Peyer's patch (tissue), 4 donors: ENCODE measurements at regions not wholly inside any gene's neighbourhood (a gene's known extent, or its start where the extent isn't known, plus 50 kb on each side); places are given as distances from the start of the nearest gene placed in this dataset.

Experiments used
- DNase-seq, 3 donors: peaks; one replicate each; pipeline ENCODE4 v3.0.0-alpha.2; 2017 to 2019
- H3K27ac ChIP-seq, 4 donors: fragments of 200-600 bp; sonication (generic); one replicate each; pipeline ENCODE4 v1.5.1; 2016 to 2019
- H3K27me3 ChIP-seq, 2 donors: fragments of 200-600 bp; sonication (generic); one replicate each; pipeline ENCODE4 v1.5.1; 2019
- H3K36me3 ChIP-seq, 3 donors: fragments of 200-600 bp; sonication (generic); one replicate each; pipeline ENCODE4 v1.5.1; 2016 to 2019
- H3K4me1 ChIP-seq, 4 donors: fragments of 200-600 bp; sonication (generic); one replicate each; pipeline ENCODE4 v1.5.1; 2016 to 2019
- H3K4me3 ChIP-seq, 4 donors: fragments of 200-600 bp; sonication (generic); 1 replicate in 3 of 4; 2 replicates in 1 of 4; pipeline ENCODE4 v1.5.1; 2016 to 2019; ENCODE audit warnings: mild to moderate bottlenecking in 1 of 4
- H3K9me3 ChIP-seq, 4 donors: fragments of 200-600 bp; sonication (generic); one replicate each; pipeline ENCODE4 v1.5.1; 2016 to 2019; ENCODE audit warnings: mild to moderate bottlenecking in 1 of 4
- CTCF ChIP-seq, 6 experiments: fragments of 450-650 bp in 4 of 6; fragments of 200-600 bp in 2 of 6; sonication (generic) in 1 of 6; IDR thresholded peaks; one replicate each; pipeline ENCODE4 v1.5.1; 2017 to 2019; ENCODE audit warnings: antibody characterized with exemption in 6 of 6, mild to moderate bottlenecking in 3 of 6, moderate library complexity in 1 of 6
- POLR2A ChIP-seq, 2 donors: fragments of 450-650 bp; IDR thresholded peaks; one replicate each; pipeline ENCODE4 v1.5.1; 2017; ENCODE audit warnings: antibody characterized with exemption in 2 of 2, mild to moderate bottlenecking in 2 of 2, moderate library complexity in 2 of 2

GRCh38 chr21:33133892-33134291 lies 64.0 kb downstream of the OLIG1 start:
- TF ChIP-seq POLR2A (IDR thresholded peaks at IDR 0.05), result no peak
- no peak for TF ChIP-seq CTCF (IDR thresholded peaks at IDR 0.05)
- H3K9me3 ChIP-seq, result no peaks in the 10 kb centered on the region
- no peak for DNase-seq
- H3K27ac ChIP-seq, result no peak overlapping the region
- H3K36me3 ChIP-seq, result no peaks in the 10 kb centered on the region
- no peaks in the 10 kb centered on the region for H3K27me3 ChIP-seq
- H3K4me1 ChIP-seq, result no peaks in the 10 kb centered on the region
- H3K4me3 ChIP-seq, result no peak overlapping the region

- no peak for DNase-seq
- H3K36me3 ChIP-seq, result no peaks in the 10 kb centered on the region
- no peak overlapping the region for H3K27ac ChIP-seq
- no peak overlapping the region for H3K4me3 ChIP-seq
- no peaks in the 10 kb centered on the region for H3K27me3 ChIP-seq
- no peaks in the 10 kb centered on the region for H3K9me3 ChIP-seq
- no peaks in the 10 kb centered on the region for H3K4me1 ChIP-seq
- TF ChIP-seq POLR2A (IDR thresholded peaks at IDR 0.05) (no peak), CTCF (IDR thresholded peaks at IDR 0.05) (no peak)
Observed at GRCh38 chr21:33135925-33136324, 66.0 kb downstream of the OLIG1 start.

GRCh38 chr21:33136847-33137502 lies 67.0 kb downstream of the OLIG1 start:
- no peaks in the 10 kb centered on the region for H3K4me1 ChIP-seq
- H3K4me3 ChIP-seq, result no peak overlapping the region
- H3K27ac ChIP-seq, result no peak overlapping the region
- no peaks in the 10 kb centered on the region for H3K27me3 ChIP-seq
- TF ChIP-seq POLR2A (IDR thresholded peaks at IDR 0.05), result no peak
- no peak for TF ChIP-seq CTCF (IDR thresholded peaks at IDR 0.05)
- no peaks in the 10 kb centered on the region for H3K36me3 ChIP-seq
- H3K9me3 ChIP-seq, result no peaks in the 10 kb centered on the region
- DNase-seq, result no peak

GRCh38 chr21:33139084-33139483 lies 69.1 kb downstream of the OLIG1 start:
- Histone ChIP-seq H3K27ac (no peak overlapping the region), H3K4me3 (no peak overlapping the region), H3K9me3 (no peaks in the 10 kb centered on the region), H3K4me1 (no peaks in the 10 kb centered on the region), H3K36me3 (no peaks in the 10 kb centered on the region), H3K27me3 (no peaks in the 10 kb centered on the region)
- TF ChIP-seq CTCF (IDR thresholded peaks at IDR 0.05), result no peak
- no peak for TF ChIP-seq POLR2A (IDR thresholded peaks at IDR 0.05)
- DNase-seq, result no peak

GRCh38 chr21:33140288-33140687 lies 70.3 kb downstream of the OLIG1 start:
- no peaks in the 10 kb centered on the region for H3K27me3 ChIP-seq
- no peaks in the 10 kb centered on the region for H3K4me1 ChIP-seq
- no peak for DNase-seq
- no peak for TF ChIP-seq POLR2A (IDR thresholded peaks at IDR 0.05)
- H3K9me3 ChIP-seq, result no peaks in the 10 kb centered on the region
- no peak overlapping the region for H3K27ac ChIP-seq
- H3K36me3 ChIP-seq, result no peaks in the 10 kb centered on the region
- no peak overlapping the region for H3K4me3 ChIP-seq

GRCh38 chr21:33146467-33146866 lies 76.5 kb downstream of the OLIG1 start:
- Histone ChIP-seq H3K4me1 (no peaks in the 10 kb centered on the region), H3K4me3 (no peak overlapping the region), H3K27ac (no peak overlapping the region), H3K36me3 (no peaks in the 10 kb centered on the region), H3K9me3 (no peaks in the 10 kb centered on the region), H3K27me3 (no peaks in the 10 kb centered on the region)
- TF ChIP-seq CTCF (IDR thresholded peaks at IDR 0.05) (no peak), POLR2A (IDR thresholded peaks at IDR 0.05) (no peak)
- DNase-seq, result no peak
